HG03354 (cell line): ENCODE measurements at regions not wholly inside any gene's neighbourhood (a gene's known extent, or its start where the extent isn't known, plus 50 kb on each side); places are given as distances from the start of the nearest gene placed in this dataset.
"Not testable (repeated sequence)": the region's sequence is repeated elsewhere in the genome, so short reads cannot be mapped to it uniquely, and the experiment has no call there.

Experiments used
- ATAC-seq: cut with Tn5 transposase; IDR thresholded peaks from one replicate; pipeline ENCODE4 v1.9.1; 2021; ENCODE audit warnings: mild to moderate bottlenecking; ENCODE audit not compliant: unreplicated experiment, poor library complexity, severe bottlenecking

DNA sequence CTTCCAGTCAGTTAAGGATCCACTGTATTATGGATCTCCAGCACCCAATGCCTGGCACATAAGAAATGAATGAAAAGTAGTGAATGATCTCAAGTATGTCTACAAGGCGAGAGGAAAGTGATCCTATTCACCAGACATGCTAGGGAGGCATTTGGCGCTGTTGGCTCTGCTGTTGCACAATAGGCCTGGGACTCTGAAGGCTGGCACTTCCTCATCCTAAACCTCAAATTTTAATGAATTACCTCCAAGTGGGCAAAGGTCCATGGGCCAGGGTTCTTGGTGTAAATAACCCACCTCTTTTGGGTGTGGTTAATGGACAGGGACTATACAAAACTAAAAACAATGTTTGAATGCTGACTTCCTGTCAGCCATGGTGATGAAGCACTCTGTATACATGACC is 173.4 kb upstream of the PZP start:
- ATAC-seq = no peak

DNA sequence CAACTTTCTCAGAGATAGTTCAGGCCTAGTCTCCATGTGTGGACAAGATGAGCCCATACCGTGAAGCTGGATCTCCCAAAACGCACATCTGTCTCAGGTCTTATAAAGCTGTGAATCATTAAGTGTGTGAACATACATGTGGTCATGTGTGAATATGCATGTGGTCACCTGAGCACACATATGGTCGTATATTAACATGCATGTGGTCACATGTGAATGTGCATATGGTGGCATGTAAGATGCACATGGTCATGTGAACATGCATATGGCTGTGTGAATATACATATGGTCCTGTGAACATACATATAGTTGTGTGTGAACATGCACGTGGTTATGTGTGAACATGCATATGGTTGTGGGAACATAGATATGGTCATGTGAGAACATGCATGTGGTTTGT is 172.5 kb upstream of the PZP start:
- ATAC-seq = no peak

DNA sequence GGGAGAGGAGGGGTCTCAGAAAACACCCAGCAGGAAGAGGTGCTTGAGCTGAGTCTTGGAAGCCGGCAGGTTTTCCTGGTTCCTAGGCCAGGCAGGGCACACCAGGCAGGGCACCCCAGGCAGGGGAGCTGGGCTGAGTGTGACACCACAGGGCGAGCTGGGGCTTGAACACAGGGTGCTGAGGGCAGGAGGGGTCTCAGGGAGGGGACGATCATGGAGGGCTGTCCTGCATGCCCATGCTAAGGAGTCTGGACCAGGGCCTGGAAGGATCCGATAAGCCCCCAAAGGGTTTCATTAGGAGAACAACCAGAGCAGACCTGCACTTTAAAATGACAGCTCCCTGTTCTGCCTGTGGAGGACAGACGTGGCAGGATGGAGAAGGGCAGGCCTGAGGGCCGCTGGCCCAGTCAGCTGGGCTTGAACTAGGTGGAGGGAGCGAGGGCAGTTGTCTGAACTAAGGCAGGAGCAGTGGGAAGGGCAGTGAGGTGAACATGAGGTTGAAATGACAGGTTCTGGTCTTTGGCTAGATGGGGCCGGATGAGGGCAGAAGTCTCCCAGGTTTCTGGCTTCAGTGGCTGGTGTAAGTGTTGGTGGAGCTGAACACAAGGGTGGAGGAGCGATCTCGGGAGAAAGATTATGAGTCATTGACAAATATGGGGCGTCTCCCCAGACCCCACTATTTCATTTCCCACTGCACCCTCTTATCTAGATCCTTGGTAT is 171.0 kb upstream of the PZP start:
- ATAC-seq = no peak

DNA sequence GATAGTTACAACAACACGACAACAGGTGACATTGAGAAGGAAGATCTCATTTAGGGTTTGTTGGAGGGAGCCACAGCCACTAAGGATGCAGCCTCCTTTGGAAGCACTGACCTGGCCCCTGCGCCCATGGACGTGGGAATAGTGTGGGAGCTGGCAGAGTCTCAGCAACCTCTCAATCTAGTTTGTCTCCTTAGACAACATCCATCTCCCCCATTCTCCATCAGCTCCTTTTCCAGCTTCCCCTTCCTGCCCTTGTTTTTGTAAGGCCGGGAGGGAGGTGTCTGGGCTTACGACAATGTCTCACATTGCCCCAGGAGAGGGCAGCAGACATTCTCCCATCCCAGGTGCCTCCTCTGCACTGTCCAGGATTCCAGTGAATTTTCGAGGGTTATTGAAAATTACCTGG is 170.2 kb upstream of the PZP start:
- ATAC-seq = no peak

GRCh38 chr12:9372202-9372601 is 164.0 kb upstream of the PZP start:
- no peak for ATAC-seq

- no peak for ATAC-seq
These were observed 159.6 kb upstream of the PZP start for GRCh38 chr12:9367828-9368227.

DNA sequence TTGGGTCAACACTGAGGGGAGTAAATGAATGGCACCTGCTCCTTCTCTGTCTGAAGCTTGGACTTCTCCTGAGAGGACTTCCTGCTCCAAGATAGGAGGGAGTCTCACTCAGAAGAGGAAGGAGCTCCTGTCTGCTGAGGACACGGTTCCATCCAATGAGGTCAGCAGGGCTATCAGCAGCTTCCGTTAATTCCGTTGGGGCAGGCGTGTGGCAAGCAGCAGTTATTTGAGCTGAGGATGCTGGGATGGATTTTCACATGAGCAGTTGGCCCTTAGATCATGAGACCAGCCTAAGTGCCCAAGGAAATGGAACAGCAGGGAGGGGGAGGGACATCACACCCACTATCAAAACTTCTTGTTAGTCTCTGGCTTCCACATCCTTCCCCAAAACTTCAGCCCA is 159.0 kb upstream of the PZP start:
- ATAC-seq = no peak

GRCh38 chr12:9365296-9365695 is 157.1 kb upstream of the PZP start:
- ATAC-seq = no peak

- ATAC-seq = peak; percentile 89
These were observed 156.3 kb upstream of the PZP start for GRCh38 chr12:9364224-9365176.

DNA sequence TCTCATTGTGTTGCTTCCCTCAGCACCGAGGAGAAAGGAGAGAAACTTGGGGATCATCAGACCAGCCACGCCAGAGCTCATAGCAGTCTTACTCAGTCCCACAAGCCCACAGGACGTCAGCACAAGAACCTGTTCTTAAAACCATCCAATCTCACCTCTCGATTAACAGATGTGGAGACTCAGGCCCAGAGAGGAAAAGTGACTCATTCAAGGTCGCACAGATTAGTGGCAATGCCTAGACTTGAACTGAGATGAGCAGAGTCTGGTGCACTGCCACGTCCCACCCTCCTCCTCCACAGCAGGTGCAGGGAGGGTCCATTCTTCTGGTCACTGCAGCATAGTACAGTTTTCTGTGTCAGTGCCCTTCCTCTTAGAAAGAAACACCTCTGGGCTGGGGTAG is 154.9 kb upstream of the PZP start:
- ATAC-seq = no peak

DNA sequence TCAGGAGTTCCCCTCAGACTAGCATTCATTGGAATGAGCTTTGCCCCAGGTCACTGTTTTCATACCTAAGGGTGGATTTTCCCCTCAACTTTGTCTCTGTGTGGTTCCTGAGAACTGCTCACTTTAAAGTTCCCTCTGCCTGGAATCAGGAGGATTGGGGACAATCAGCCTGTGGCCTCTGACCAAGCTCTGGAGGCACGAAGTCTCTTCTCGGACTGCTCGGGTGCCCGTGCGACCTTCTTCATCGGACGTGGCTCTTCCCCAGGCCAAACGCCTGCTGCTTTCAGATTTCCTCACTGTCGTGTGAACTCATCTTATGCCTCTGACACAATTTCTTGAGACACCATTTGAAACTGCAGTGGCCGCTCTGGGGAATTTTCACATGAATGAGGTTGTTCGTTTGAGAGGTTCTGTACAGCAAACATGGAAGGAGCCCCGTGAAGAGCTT is 153.7 kb upstream of the PZP start:
- ATAC-seq = no peak

- ATAC-seq = not testable (repeated sequence)
These were observed 146.0 kb upstream of the PZP start for GRCh38 chr12:9354009-9354754.

DNA sequence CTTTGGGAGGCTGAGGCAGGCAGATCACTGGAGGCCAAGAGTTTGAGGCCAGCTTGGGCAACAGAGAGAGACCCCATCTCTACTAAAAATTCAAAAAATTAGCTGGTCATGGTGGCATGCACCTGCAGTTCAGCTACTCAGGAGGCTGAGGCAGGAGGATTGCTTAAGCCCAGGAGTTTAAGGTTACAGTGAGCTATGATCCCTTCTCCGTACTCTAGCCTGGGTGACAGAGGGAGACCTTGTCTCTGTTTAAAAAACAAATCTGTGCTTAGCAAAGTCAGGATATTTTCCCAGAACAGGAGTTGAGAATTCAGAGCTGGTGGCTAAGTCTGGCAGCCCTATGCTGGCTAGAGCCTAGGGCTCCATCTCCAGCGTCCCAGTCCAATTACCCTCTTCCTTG is 142.9 kb upstream of the PZP start:
- ATAC-seq = no peak

DNA sequence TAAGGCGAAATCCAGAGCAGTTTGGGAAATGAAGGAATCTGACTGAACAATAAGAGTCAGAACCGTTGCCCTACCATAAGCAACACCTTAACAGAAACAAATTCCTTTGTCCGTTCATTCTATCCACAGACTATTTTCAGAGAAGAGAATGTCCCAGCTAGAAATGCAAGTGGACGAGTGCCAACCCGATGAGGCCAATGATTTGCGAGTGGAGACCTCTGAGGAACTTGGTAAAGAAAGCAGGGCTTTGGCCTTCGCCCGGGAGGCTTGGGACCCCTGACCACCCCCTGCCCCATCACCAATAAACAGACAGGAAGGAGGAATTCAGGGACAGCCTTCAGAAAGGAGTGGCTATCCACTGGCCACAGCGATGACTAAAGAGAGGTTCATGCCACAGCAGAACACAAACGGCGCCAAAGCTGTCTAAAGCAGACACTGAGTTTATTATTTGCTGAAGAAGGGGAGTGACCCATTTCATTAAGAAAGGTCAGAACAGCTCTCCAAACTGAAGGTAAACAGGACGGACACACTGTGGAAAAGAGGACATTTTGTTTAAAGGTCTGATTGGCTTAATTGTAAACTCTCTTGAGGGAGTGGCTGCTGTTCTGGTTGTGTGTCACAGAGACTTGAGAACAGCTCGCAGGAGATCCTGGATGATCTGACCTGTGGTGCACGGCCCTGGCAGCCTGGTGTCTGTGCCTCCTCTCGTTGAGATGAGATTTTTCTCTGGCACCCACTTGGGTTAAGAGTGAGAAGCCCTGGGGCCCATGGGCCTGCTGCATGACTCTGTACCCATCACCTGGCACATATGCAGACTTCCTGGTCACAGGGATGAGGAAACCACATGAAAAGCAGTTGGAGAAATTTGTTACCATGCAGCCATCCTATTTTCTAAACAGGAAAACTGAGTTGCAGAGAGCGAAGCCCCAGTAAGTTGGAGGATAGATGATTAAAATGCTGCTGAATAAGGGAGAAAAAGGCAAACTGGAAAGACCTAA is 142.0 kb upstream of the PZP start:
- ATAC-seq = no peak

- ATAC-seq = no peak
These were observed 140.8 kb upstream of the PZP start for GRCh38 chr12:9348906-9349518.

DNA sequence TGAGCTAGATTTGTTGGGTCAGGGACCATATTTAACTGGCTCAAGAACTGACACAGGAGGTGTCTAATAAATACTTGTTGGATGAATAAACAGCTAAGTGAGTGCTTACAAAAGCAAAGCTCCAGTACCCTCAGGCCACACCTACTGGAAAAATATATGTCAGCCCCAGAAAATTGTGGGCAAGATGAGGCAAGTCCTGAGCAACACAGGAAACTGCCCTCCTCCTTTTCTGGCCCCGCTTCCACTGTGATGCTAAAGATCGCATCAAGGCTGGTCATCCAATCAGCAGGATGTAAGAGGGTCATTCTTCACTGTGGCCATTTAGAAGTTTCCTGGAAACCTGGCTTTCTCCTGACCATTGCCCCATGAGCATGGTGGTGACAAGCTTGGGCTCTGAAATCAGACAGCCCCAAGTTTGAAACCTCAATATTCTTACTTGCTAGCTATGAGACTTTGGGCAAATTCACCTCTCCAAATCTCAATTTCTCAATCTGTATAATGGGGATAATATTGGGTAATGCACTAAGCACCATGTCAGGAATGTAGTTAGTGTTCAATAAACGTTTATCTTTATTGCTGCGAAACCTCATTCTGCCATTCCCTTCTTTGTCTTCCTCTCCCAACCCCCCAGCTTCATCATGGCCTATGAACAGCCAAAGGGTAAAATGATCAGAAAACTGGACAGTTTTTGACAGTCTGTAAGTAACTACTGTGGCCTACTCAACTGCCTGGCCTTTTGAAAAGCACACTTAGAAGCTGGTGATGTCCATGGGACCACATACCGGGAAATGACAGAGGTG is 139.3 kb upstream of the PZP start:
- no peak for ATAC-seq

DNA sequence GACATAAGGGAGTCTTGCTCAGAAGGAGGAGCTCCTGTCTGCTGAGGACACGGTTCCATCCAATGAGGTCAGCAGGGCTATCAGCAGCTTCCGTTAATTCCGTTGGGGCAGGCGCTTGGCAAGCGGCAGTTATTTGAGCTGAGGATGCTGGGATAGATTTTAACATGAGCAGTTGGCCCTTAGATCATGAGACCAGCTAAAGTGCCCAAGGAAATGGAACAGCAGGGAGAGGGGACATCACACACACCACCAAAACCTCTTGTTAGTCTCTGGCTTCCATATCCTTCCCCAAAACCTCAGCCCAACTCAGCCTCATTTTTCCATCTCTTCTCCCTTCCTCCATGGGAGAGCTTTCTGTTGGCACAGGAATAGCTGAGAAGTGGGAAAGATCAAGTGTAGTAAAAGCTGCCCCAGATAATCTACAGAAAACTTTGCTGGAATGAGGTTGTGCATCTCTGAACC is 138.7 kb upstream of the PZP start:
- ATAC-seq = no peak

GRCh38 chr12:9345171-9345570 is 137.0 kb upstream of the PZP start:
- no peak for ATAC-seq
